ENCODE measurements at regions not wholly inside any gene's neighbourhood (a gene's known extent, or its start where the extent isn't known, plus 50 kb on each side); places are given as distances from the start of the nearest gene placed in this dataset.

DNA sequence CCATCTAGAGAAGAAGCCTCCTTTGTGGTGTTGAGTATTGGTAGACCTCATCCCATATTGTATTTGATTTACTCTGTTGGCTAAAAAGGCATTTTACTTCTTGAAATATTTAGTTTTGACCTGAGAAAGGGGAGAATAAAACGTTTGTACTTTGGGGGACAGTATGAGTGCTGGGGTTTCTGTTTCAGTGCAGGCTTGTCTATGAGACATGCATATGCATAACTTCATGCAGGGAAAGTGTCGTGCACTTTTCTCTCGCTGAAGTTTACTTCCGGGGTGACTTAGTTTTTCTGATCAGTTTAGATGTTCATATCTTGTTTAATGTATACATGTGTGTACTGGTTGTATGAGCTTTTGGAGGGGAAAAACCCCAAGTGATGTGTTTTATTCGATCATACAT lies 59.5 kb downstream of the UTRN start:
- Histone ChIP-seq H3K27me3 (ENCODE audit: control insufficient read depth in 1 of 2, insufficient read depth in 2 of 2, low read length in 2 of 2) (no peaks in the 10 kb centered on the region), H3K36me3 (replicated peaks in 1 of 2; ENCODE audit: control insufficient read depth in 1 of 2, insufficient read depth in 2 of 2, low read length in 2 of 2) (peaks cover 0 to 4% of the 10 kb centered on the region in 2 experiments; a peak in 1 of 5 replicates), H2AFZ (ENCODE audit: low read length) (no peak overlapping the region), H3K27ac (ENCODE audit: extremely low read length, insufficient read depth, low read length) (peak overlapping the region; percentile 56), H3K4me3 (replicated peaks in 1 of 3; ENCODE audit: insufficient read depth in 1 of 3, low read depth in 2 of 3, low read length in 3 of 3) (peak overlapping the region; percentile 4 to 36 (median 9); a peak in 4 of 6 replicates), H4K20me1 (ENCODE audit: insufficient read depth, low read length) (no peaks in the 10 kb centered on the region), H3K79me2 (ENCODE audit: insufficient read depth, low read length) (peaks cover 86% of the 10 kb centered on the region), H3K4me2 (ENCODE audit: low read depth, low read length) (peak overlapping the region; percentile 68), H3K9ac (ENCODE audit: insufficient read depth, low read depth, low read length) (peak overlapping the region; percentile 41), H3K4me1 (ENCODE audit: insufficient read depth, low read length) (peaks cover 99% of the 10 kb centered on the region), H3K9me3 (ENCODE audit: low read length) (no peaks in the 10 kb centered on the region)
- 80% methylated on average over 5 of the region's 5 CpGs for WGBS (ENCODE audit: low lambda C conversion rate)
- ATAC-seq, result no peak
- no TSS peak for BruUV-seq (replicated peaks)
- FAIRE-seq, result no peak
- TF ChIP-seq ZSCAN29 (CRISPR knock-in tag; conservative IDR thresholded peaks at IDR 0.05) (0 out of 2 replicates have a peak, but pooled peaks have one; percentile 25), ZC3H4 (CRISPR knock-in tag; IDR thresholded peaks at IDR 0.05; ENCODE audit: borderline replicate concordance) (no peak), ASH2L (IDR thresholded peaks at IDR 0.05; ENCODE audit: insufficient read length, low read depth, low read length) (no peak), KLF11 (CRISPR knock-in tag; IDR thresholded peaks at IDR 0.05) (no peak), ZKSCAN8 (CRISPR knock-in tag; IDR thresholded peaks at IDR 0.05; ENCODE audit: borderline replicate concordance) (0 out of 2 replicates have a peak, but pooled peaks have one; percentile 0), ZNF230 (CRISPR knock-in tag; IDR thresholded peaks at IDR 0.05) (0 out of 2 replicates have a peak, but pooled peaks have one; percentile 4), ZNF558 (CRISPR knock-in tag; IDR thresholded peaks at IDR 0.05; ENCODE audit: borderline replicate concordance) (no peak)
- TF ChIP-seq, protein P1, sequence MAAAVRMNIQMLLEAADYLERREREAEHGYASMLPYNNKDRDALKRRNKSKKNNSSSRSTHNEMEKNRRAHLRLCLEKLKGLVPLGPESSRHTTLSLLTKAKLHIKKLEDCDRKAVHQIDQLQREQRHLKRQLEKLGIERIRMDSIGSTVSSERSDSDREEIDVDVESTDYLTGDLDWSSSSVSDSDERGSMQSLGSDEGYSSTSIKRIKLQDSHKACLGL (CRISPR knock-in tag; IDR thresholded peaks at IDR 0.05), result no peak
- TF ChIP-seq, protein P2, sequence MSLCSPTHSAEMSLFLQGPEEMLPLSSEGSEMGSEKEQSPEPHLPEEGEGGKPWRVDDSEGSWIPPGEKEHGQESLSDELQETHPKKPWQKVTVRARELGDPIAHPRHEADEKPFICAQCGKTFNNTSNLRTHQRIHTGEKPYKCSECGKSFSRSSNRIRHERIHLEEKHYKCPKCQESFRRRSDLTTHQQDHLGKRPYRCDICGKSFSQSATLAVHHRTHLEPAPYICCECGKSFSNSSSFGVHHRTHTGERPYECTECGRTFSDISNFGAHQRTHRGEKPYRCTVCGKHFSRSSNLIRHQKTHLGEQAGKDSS (CRISPR knock-in tag; IDR thresholded peaks at IDR 0.05; ENCODE audit: borderline replicate concordance, low read depth), result 0 out of 2 replicates have a peak, but pooled peaks have one; percentile 35
- TF ChIP-seq, protein P3, sequence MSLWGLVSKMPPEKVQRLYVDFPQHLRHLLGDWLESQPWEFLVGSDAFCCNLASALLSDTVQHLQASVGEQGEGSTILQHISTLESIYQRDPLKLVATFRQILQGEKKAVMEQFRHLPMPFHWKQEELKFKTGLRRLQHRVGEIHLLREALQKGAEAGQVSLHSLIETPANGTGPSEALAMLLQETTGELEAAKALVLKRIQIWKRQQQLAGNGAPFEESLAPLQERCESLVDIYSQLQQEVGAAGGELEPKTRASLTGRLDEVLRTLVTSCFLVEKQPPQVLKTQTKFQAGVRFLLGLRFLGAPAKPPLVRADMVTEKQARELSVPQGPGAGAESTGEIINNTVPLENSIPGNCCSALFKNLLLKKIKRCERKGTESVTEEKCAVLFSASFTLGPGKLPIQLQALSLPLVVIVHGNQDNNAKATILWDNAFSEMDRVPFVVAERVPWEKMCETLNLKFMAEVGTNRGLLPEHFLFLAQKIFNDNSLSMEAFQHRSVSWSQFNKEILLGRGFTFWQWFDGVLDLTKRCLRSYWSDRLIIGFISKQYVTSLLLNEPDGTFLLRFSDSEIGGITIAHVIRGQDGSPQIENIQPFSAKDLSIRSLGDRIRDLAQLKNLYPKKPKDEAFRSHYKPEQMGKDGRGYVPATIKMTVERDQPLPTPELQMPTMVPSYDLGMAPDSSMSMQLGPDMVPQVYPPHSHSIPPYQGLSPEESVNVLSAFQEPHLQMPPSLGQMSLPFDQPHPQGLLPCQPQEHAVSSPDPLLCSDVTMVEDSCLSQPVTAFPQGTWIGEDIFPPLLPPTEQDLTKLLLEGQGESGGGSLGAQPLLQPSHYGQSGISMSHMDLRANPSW (CRISPR knock-in tag; IDR thresholded peaks at IDR 0.05; ENCODE audit: borderline replicate concordance), result 0 out of 2 replicates have a peak, but pooled peaks have one; percentile 15
- CTCF ChIA-PET (ENCODE audit: low intra/inter-chr PET ratio, low total read pairs), result no interaction called here
- intact Hi-C loops (cut with micrococcal nuclease; ENCODE audit: unreplicated experiment) (no loop called here), in situ Hi-C loops (cut with HindIII; ENCODE audit: extremely low pct_ligation_motif_present, low pct_unique_long_range_greater_than_20kb) (no loop called here)
- no peak for DNase-seq (ENCODE audit: low spot score)
- POLR2A ChIA-PET, result interaction anchor here (0.7 to 2.2 kb wide), 4 partner anchors 26 to 181 kb away, joined by 3 to 6 read pairs (median 4); no protein-coding TSS in a partner anchor

All from HepG2 (cell line).